ENCODE measurements at regions not wholly inside any gene's neighbourhood (a gene's known extent, or its start where the extent isn't known, plus 50 kb on each side); places are given as distances from the start of the nearest gene placed in this dataset.
"Not testable (repeated sequence)": the region's sequence is repeated elsewhere in the genome, so short reads cannot be mapped to it uniquely, and the experiment has no call there.

GRCh38 chr2:240259924-240260529, 119.6 kb upstream of the OTOS start:
- Histone ChIP-seq H3K27ac (ENCODE audit: low read depth, low read length) (no peak overlapping the region), H3K9ac (ENCODE audit: low read length in 5 of 5) (no peak overlapping the region), H3K27me3 (ENCODE audit: control insufficient read depth in 5 of 5, insufficient read depth in 4 of 5, low read length in 5 of 5) (no peaks in the 10 kb centered on the region), H3K4me3 (ENCODE audit: low read depth in 1 of 5, low read length in 5 of 5) (no peak overlapping the region), H3K4me1 (ENCODE audit: control insufficient read depth in 5 of 5, insufficient read depth in 5 of 5, low read length in 5 of 5) (peaks cover 0 to 7% (median 0%) of the 10 kb centered on the region in 5 donors), H3K9me3 (ENCODE audit: control insufficient read depth in 5 of 5, low read length in 5 of 5) (peaks cover 0 to 10% (median 7%) of the 10 kb centered on the region in 5 donors), H3K36me3 (ENCODE audit: control insufficient read depth in 5 of 5, insufficient read depth in 5 of 5, low read length in 5 of 5) (no peaks in the 10 kb centered on the region)

GRCh38 chr2:240260664-240261063, 120.2 kb upstream of the OTOS start:
- Histone ChIP-seq H3K9ac (ENCODE audit: low read length in 5 of 5) (no peak overlapping the region), H3K4me3 (ENCODE audit: low read depth in 1 of 5, low read length in 5 of 5) (no peak overlapping the region), H3K36me3 (ENCODE audit: control insufficient read depth in 5 of 5, insufficient read depth in 5 of 5, low read length in 5 of 5) (no peaks in the 10 kb centered on the region), H3K27me3 (ENCODE audit: control insufficient read depth in 5 of 5, insufficient read depth in 4 of 5, low read length in 5 of 5) (no peaks in the 10 kb centered on the region), H3K9me3 (ENCODE audit: control insufficient read depth in 5 of 5, low read length in 5 of 5) (peaks cover 0 to 10% (median 7%) of the 10 kb centered on the region in 5 donors), H3K27ac (ENCODE audit: low read depth, low read length) (no peak overlapping the region), H3K4me1 (ENCODE audit: control insufficient read depth in 5 of 5, insufficient read depth in 5 of 5, low read length in 5 of 5) (peaks cover 0 to 7% (median 0%) of the 10 kb centered on the region in 5 donors)

GRCh38 chr2:240262578-240262977, 122.1 kb upstream of the OTOS start:
- H3K27me3 ChIP-seq (ENCODE audit: control insufficient read depth in 5 of 5, insufficient read depth in 4 of 5, low read length in 5 of 5); H3K9me3 ChIP-seq (ENCODE audit: control insufficient read depth in 5 of 5, low read length in 5 of 5); H3K27ac ChIP-seq (ENCODE audit: low read depth, low read length); H3K4me3 ChIP-seq (ENCODE audit: low read depth in 1 of 5, low read length in 5 of 5); H3K9ac ChIP-seq (ENCODE audit: low read length in 5 of 5); H3K36me3 ChIP-seq (ENCODE audit: control insufficient read depth in 5 of 5, insufficient read depth in 5 of 5, low read length in 5 of 5); H3K4me1 ChIP-seq (ENCODE audit: control insufficient read depth in 5 of 5, insufficient read depth in 5 of 5, low read length in 5 of 5): not testable (repeated sequence)

GRCh38 chr2:240269380-240269779, 128.9 kb upstream of the OTOS start:
- H3K27me3 ChIP-seq (ENCODE audit: control insufficient read depth in 5 of 5, insufficient read depth in 4 of 5, low read length in 5 of 5): peaks cover 0 to 12% (median 9%) of the 10 kb centered on the region in 5 donors
- H3K27ac ChIP-seq (ENCODE audit: low read depth, low read length): no peak overlapping the region
- H3K4me3 ChIP-seq (ENCODE audit: low read depth in 1 of 5, low read length in 5 of 5): no peak overlapping the region
- H3K9ac ChIP-seq (ENCODE audit: low read length in 5 of 5): no peak overlapping the region
- no peaks in the 10 kb centered on the region for H3K4me1 ChIP-seq (ENCODE audit: control insufficient read depth in 5 of 5, insufficient read depth in 5 of 5, low read length in 5 of 5)
- H3K9me3 ChIP-seq (ENCODE audit: control insufficient read depth in 5 of 5, low read length in 5 of 5): peaks cover 2 to 8% (median 4%) of the 10 kb centered on the region in 5 donors
- H3K36me3 ChIP-seq (ENCODE audit: control insufficient read depth in 5 of 5, insufficient read depth in 5 of 5, low read length in 5 of 5): no peaks in the 10 kb centered on the region

- peaks cover 2 to 8% (median 4%) of the 10 kb centered on the region in 5 donors for H3K9me3 ChIP-seq (ENCODE audit: control insufficient read depth in 5 of 5, low read length in 5 of 5)
- no peak overlapping the region for H3K4me3 ChIP-seq (ENCODE audit: low read depth in 1 of 5, low read length in 5 of 5)
- H3K4me1 ChIP-seq (ENCODE audit: control insufficient read depth in 5 of 5, insufficient read depth in 5 of 5, low read length in 5 of 5): no peaks in the 10 kb centered on the region
- H3K27ac ChIP-seq (ENCODE audit: low read depth, low read length): no peak overlapping the region
- no peak overlapping the region for H3K9ac ChIP-seq (ENCODE audit: low read length in 5 of 5)
- H3K27me3 ChIP-seq (ENCODE audit: control insufficient read depth in 5 of 5, insufficient read depth in 4 of 5, low read length in 5 of 5): peaks cover under 1 to 12% (median 9%) of the 10 kb centered on the region in 5 donors
- no peaks in the 10 kb centered on the region for H3K36me3 ChIP-seq (ENCODE audit: control insufficient read depth in 5 of 5, insufficient read depth in 5 of 5, low read length in 5 of 5)
These were observed 129.4 kb upstream of the OTOS start for GRCh38 chr2:240269886-240270285.

GRCh38 chr2:240271716-240272341, 131.4 kb upstream of the OTOS start:
- peaks cover 5 to 13% (median 11%) of the 10 kb centered on the region in 5 donors for H3K27me3 ChIP-seq (ENCODE audit: control insufficient read depth in 5 of 5, insufficient read depth in 4 of 5, low read length in 5 of 5)
- H3K9me3 ChIP-seq (ENCODE audit: control insufficient read depth in 5 of 5, low read length in 5 of 5): peaks cover 2 to 8% (median 4%) of the 10 kb centered on the region in 5 donors
- H3K4me1 ChIP-seq (ENCODE audit: control insufficient read depth in 5 of 5, insufficient read depth in 5 of 5, low read length in 5 of 5): no peaks in the 10 kb centered on the region
- no peak overlapping the region for H3K9ac ChIP-seq (ENCODE audit: low read length in 5 of 5)
- H3K4me3 ChIP-seq (ENCODE audit: low read depth in 1 of 5, low read length in 5 of 5): no peak overlapping the region
- H3K36me3 ChIP-seq (ENCODE audit: control insufficient read depth in 5 of 5, insufficient read depth in 5 of 5, low read length in 5 of 5): no peaks in the 10 kb centered on the region
- no peak overlapping the region for H3K27ac ChIP-seq (ENCODE audit: low read depth, low read length)

GRCh38 chr2:240275386-240275785, 134.9 kb upstream of the OTOS start:
- Histone ChIP-seq H3K36me3 (ENCODE audit: control insufficient read depth in 5 of 5, insufficient read depth in 5 of 5, low read length in 5 of 5) (no peaks in the 10 kb centered on the region), H3K4me1 (ENCODE audit: control insufficient read depth in 5 of 5, insufficient read depth in 5 of 5, low read length in 5 of 5) (no peaks in the 10 kb centered on the region), H3K9ac (ENCODE audit: low read length in 5 of 5) (no peak overlapping the region), H3K4me3 (ENCODE audit: low read depth in 1 of 5, low read length in 5 of 5) (no peak overlapping the region), H3K9me3 (ENCODE audit: control insufficient read depth in 5 of 5, low read length in 5 of 5) (peaks cover 2 to 8% (median 4%) of the 10 kb centered on the region in 5 donors), H3K27me3 (ENCODE audit: control insufficient read depth in 5 of 5, insufficient read depth in 4 of 5, low read length in 5 of 5) (peaks cover 8 to 19% (median 12%) of the 10 kb centered on the region in 5 donors), H3K27ac (ENCODE audit: low read depth, low read length) (no peak overlapping the region)

- H3K4me3 ChIP-seq (ENCODE audit: low read depth in 1 of 5, low read length in 5 of 5): no peak overlapping the region
- no peak overlapping the region for H3K27ac ChIP-seq (ENCODE audit: low read depth, low read length)
These were observed 136.8 kb upstream of the OTOS start for GRCh38 chr2:240277073-240277806.

GRCh38 chr2:240277807-240278522, 137.5 kb upstream of the OTOS start:
- peaks cover 0 to under 1% (median 0%) of the 10 kb centered on the region in 5 donors for H3K9me3 ChIP-seq (ENCODE audit: control insufficient read depth in 5 of 5, low read length in 5 of 5)
- no peak overlapping the region for H3K9ac ChIP-seq (ENCODE audit: low read length in 5 of 5)
- H3K27me3 ChIP-seq (ENCODE audit: control insufficient read depth in 5 of 5, insufficient read depth in 4 of 5, low read length in 5 of 5): peaks cover 8 to 19% (median 12%) of the 10 kb centered on the region in 5 donors
- no peaks in the 10 kb centered on the region for H3K4me1 ChIP-seq (ENCODE audit: control insufficient read depth in 5 of 5, insufficient read depth in 5 of 5, low read length in 5 of 5)
- H3K4me3 ChIP-seq (ENCODE audit: low read depth in 1 of 5, low read length in 5 of 5): no peak overlapping the region
- H3K27ac ChIP-seq (ENCODE audit: low read depth, low read length): no peak overlapping the region
- no peaks in the 10 kb centered on the region for H3K36me3 ChIP-seq (ENCODE audit: control insufficient read depth in 5 of 5, insufficient read depth in 5 of 5, low read length in 5 of 5)

More at GRCh38 chr2:240277073-240277806, 136.8 kb upstream of the OTOS start:
- peaks cover 8 to 19% (median 12%) of the 10 kb centered on the region in 5 donors for H3K27me3 ChIP-seq (ENCODE audit: control insufficient read depth in 5 of 5, insufficient read depth in 4 of 5, low read length in 5 of 5)
- H3K9ac ChIP-seq (ENCODE audit: low read length in 5 of 5): no peak overlapping the region
- H3K4me1 ChIP-seq (ENCODE audit: control insufficient read depth in 5 of 5, insufficient read depth in 5 of 5, low read length in 5 of 5): no peaks in the 10 kb centered on the region
- peaks cover 0 to 2% (median 0%) of the 10 kb centered on the region in 5 donors for H3K9me3 ChIP-seq (ENCODE audit: control insufficient read depth in 5 of 5, low read length in 5 of 5)
- no peaks in the 10 kb centered on the region for H3K36me3 ChIP-seq (ENCODE audit: control insufficient read depth in 5 of 5, insufficient read depth in 5 of 5, low read length in 5 of 5)

Data from subcutaneous abdominal adipose tissue (tissue), 5 donors.